Panc1 (cell line): ENCODE measurements at regions not wholly inside any gene's neighbourhood (a gene's known extent, or its start where the extent isn't known, plus 50 kb on each side); places are given as distances from the start of the nearest gene placed in this dataset.

Source experiments
- POLR2AphosphoS5 ChIP-seq: IDR thresholded peaks from 2 replicates; pipeline ENCODE4 v1.6.1; 2012; ENCODE audit warnings: mild to moderate bottlenecking, low read depth, low read length, moderate library complexity
- REST ChIP-seq, 2 experiments: IDR thresholded peaks; 2 replicates each; pipeline ENCODE4 v1.6.1; 2011 to 2012; ENCODE audit warnings: low read depth in 2 of 2, control low read depth in 1 of 2, low read length in 1 of 2, mild to moderate bottlenecking in 1 of 2, moderate library complexity in 1 of 2; ENCODE audit not compliant: insufficient read depth in 1 of 2
- SIN3A ChIP-seq: IDR thresholded peaks from 2 replicates; pipeline ENCODE4 v1.6.1; 2012; ENCODE audit warnings: low read depth, mild to moderate bottlenecking, low read length, moderate library complexity, borderline replicate concordance; ENCODE audit not compliant: insufficient read depth
- TCF7L2 ChIP-seq: IDR thresholded peaks from 2 replicates; pipeline ENCODE4 v1.6.1; 2011; ENCODE audit warnings: mild to moderate bottlenecking, low read depth, low read length, inconsistent platforms
- TF ChIP-seq, protein P1 (sequence below): fragments of 450-650 bp; IDR thresholded peaks from 2 replicates; pipeline ENCODE4 v1.5.1; 2017; ENCODE audit warnings: mild to moderate bottlenecking

DNA sequence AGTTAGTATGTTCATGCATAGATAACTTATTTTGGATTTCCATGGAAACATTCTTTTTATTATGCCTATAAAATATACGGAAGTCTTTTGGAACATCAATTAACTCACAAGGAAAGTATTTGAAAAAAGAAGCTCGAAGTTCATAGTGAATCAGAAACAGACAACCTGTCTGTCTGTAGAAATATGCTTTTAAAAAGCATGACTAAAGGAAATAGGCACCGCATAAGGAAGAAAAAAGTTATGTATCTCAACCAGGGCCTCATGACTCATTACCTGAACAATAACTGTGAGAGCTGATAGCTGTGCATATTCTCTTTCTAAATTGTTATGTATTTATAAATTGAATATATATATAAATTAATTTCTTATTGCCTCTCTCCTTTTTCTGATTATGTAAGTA lies 324.1 kb downstream of the TLL1 start:
- TF ChIP-seq POLR2AphosphoS5: no peak
- TF ChIP-seq, protein P1, sequence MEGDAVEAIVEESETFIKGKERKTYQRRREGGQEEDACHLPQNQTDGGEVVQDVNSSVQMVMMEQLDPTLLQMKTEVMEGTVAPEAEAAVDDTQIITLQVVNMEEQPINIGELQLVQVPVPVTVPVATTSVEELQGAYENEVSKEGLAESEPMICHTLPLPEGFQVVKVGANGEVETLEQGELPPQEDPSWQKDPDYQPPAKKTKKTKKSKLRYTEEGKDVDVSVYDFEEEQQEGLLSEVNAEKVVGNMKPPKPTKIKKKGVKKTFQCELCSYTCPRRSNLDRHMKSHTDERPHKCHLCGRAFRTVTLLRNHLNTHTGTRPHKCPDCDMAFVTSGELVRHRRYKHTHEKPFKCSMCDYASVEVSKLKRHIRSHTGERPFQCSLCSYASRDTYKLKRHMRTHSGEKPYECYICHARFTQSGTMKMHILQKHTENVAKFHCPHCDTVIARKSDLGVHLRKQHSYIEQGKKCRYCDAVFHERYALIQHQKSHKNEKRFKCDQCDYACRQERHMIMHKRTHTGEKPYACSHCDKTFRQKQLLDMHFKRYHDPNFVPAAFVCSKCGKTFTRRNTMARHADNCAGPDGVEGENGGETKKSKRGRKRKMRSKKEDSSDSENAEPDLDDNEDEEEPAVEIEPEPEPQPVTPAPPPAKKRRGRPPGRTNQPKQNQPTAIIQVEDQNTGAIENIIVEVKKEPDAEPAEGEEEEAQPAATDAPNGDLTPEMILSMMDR: no peak
- no peak for TF ChIP-seq REST (IDR thresholded peaks at IDR 0.05; ENCODE audit: insufficient read depth in 1 of 2, low read depth in 2 of 2, low read length in 1 of 2)
- TF ChIP-seq TCF7L2: no peak
- no peak for TF ChIP-seq SIN3A
